ENCODE measurements at regions not wholly inside any gene's neighbourhood (a gene's known extent, or its start where the extent isn't known, plus 50 kb on each side); places are given as distances from the start of the nearest gene placed in this dataset.

DNA sequence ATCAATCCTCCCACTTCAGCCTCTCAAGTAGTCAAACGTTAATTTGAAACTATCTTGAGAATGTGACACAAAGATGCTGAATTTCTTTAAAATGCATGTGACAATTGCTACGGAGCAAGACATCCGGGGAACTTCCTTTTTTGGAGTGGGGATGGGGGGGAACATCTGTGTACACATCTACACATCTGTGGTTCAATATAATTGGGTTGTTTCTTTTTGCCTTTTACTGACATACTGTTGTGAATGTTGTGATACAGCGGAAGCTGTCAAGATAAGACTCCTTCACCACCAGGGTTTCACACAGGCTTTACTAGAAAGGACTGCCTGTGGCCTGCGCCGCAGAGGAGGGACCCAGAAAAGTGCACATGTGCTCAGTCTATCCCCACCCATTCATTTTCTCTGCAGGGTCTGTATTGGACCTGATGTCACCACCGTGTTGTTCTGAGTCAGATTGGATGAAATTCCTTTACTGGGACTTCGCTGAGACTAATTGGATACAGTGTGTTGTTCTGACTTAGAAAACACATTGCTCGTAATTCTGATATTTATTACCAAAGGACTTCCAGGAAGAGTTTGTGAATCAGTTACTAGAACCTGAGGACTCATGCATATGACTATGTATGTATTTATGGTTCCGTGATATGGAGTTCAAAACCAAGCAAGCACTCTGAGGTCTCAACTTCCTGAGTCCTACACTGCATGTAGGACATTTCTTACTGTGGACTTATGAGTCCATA lies 98.7 kb upstream of the SGK1 start:
- TF ChIP-seq, protein P1, sequence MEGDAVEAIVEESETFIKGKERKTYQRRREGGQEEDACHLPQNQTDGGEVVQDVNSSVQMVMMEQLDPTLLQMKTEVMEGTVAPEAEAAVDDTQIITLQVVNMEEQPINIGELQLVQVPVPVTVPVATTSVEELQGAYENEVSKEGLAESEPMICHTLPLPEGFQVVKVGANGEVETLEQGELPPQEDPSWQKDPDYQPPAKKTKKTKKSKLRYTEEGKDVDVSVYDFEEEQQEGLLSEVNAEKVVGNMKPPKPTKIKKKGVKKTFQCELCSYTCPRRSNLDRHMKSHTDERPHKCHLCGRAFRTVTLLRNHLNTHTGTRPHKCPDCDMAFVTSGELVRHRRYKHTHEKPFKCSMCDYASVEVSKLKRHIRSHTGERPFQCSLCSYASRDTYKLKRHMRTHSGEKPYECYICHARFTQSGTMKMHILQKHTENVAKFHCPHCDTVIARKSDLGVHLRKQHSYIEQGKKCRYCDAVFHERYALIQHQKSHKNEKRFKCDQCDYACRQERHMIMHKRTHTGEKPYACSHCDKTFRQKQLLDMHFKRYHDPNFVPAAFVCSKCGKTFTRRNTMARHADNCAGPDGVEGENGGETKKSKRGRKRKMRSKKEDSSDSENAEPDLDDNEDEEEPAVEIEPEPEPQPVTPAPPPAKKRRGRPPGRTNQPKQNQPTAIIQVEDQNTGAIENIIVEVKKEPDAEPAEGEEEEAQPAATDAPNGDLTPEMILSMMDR (conservative IDR thresholded peaks at IDR 0.05; ENCODE audit: control insufficient read depth, insufficient read depth, low read depth, low read length) = no peak
- DNase-seq (ENCODE audit: low read depth) = peak; percentile 68
- H3K4me3 ChIP-seq (ENCODE audit: control insufficient read depth, low read depth, low read length) = no peak overlapping the region

DNA sequence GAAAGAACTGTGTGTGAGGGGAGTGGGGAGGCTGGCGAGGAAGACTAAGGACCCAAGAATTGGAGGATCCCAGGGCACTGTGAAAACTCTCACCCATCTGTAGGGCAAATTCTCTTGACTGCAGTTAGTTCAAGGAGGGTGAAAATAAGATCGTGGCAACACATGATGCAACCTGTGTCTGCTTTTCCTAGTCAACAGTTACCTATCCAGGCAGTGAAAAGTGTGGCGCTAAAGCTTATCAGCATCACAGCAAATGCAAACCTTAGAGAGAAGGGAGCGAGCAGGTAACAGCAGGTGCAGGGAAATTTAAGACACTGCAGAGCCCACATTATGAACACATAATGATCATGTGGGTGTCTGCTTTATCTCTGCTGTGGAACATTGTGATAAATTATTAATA lies 97.7 kb upstream of the SGK1 start:
- no peak for DNase-seq (ENCODE audit: low read depth)
- H3K4me3 ChIP-seq (ENCODE audit: control insufficient read depth, low read depth, low read length) = no peak overlapping the region
- TF ChIP-seq, protein P1 (conservative IDR thresholded peaks at IDR 0.05; ENCODE audit: control insufficient read depth, insufficient read depth, low read depth, low read length) = no peak

DNA sequence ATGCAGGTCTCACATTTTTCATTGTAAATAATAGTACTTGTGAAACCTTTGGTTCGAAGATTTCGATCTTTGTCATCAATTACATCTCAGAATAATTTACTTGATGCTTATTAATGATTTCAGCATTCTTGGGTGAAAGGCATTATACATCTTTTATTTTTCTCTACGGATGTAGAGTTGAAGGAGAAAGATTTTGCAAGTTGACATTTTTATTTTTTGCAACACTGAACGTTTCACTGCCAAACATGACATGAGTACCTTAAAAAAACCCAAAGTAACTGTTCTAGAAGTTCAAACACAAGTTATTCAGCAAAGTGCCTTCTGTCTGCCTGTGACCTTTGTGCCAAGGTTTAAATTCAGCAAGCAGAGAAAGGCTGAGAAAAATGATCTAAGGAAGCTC lies 97.3 kb upstream of the SGK1 start:
- TF ChIP-seq, protein P1 (conservative IDR thresholded peaks at IDR 0.05; ENCODE audit: control insufficient read depth, insufficient read depth, low read depth, low read length) = no peak
- no peak for DNase-seq (ENCODE audit: low read depth)
- no peak overlapping the region for H3K4me3 ChIP-seq (ENCODE audit: control insufficient read depth, low read depth, low read length)

DNA sequence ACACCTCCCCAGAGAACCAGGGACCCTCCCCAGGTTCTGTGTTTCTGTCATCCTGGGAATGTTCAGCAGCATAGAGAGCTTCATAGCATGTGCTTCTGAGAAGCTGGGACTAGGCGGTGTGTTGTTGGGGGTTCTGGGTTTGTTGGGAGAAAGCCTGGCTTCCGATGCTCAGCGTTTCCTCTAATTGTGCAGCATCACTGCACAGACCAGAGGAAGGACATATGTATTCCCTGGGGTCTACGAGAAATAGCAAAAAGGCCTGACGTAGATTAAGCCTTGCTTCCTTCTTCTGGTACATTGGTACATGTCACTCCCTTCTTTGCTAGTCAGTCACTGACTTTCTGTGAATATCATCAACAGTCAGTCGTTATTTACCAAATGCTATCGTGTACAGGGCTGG lies 96.9 kb upstream of the SGK1 start:
- no peak for DNase-seq (ENCODE audit: low read depth)
- TF ChIP-seq, protein P1 (conservative IDR thresholded peaks at IDR 0.05; ENCODE audit: control insufficient read depth, insufficient read depth, low read depth, low read length) = no peak
- no peak overlapping the region for H3K4me3 ChIP-seq (ENCODE audit: control insufficient read depth, low read depth, low read length)

DNA sequence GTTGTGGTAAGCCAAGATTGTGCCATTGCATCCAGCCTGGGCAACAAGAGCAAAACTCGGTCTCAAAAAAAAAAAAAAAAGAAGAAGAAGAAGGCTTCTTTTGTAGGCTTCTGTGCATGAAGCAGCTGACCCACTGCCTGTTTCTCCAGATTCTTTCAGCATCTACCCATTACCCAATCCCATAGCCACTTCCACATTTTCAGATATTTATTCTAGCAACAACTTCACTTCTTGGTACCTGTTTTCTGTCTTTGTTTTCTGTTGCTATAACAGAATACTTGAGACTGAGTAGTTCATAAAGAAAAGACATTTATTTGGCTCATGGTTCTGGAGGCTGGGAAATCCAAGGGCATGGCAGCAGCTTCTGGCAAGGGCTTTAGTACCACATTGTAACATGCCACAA lies 95.3 kb upstream of the SGK1 start:
- DNase-seq (ENCODE audit: low read depth) = no peak
- TF ChIP-seq, protein P1 (conservative IDR thresholded peaks at IDR 0.05; ENCODE audit: control insufficient read depth, insufficient read depth, low read depth, low read length) = no peak
- no peak overlapping the region for H3K4me3 ChIP-seq (ENCODE audit: control insufficient read depth, low read depth, low read length)

DNA sequence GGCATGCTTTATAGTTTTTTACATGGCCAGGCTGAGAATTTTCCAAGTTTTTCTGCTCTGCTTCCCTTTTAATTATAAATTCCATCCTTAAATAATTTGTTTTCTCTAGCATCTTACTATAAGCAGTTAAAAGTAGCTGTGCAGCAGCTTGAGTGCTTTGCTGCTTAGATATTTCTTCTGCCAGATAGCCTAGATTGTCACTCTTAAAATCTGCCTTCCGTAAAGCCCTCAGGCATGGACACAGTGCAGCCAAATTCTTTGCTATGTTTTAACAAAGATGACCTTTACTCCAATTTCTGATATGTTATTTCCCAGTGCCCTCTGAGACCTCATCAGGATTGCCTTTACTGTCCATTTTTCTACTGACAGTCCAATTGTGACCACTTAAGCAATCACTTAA lies 92.6 kb upstream of the SGK1 start:
- DNase-seq (ENCODE audit: low read depth) = no peak
- TF ChIP-seq, protein P1 (conservative IDR thresholded peaks at IDR 0.05; ENCODE audit: control insufficient read depth, insufficient read depth, low read depth, low read length) = no peak
- no peak overlapping the region for H3K4me3 ChIP-seq (ENCODE audit: control insufficient read depth, low read depth, low read length)

Data from fibroblast of mammary gland (primary cell).